Epidermal melanocyte (primary cell): ENCODE measurements at regions not wholly inside any gene's neighbourhood (a gene's known extent, or its start where the extent isn't known, plus 50 kb on each side); places are given as distances from the start of the nearest gene placed in this dataset.
"Not testable (repeated sequence)": the region's sequence is repeated elsewhere in the genome, so short reads cannot be mapped to it uniquely, and the experiment has no call there.

Source experiments
- DNase-seq: peaks from one replicate; pipeline ENCODE4 v3.0.0; 2011; ENCODE audit warnings: low spot score; ENCODE audit not compliant: insufficient read length

- no peak for DNase-seq
These were observed 55.3 kb upstream of the SLCO6A1 start for GRCh38 chr5:102554082-102554481.

- DNase-seq: no peak
These were observed 55.9 kb upstream of the SLCO6A1 start for GRCh38 chr5:102554728-102555127.

GRCh38 chr5:102561894-102562760, 63.3 kb upstream of the SLCO6A1 start:
- no peak for DNase-seq

GRCh38 chr5:102570747-102571146, 71.9 kb upstream of the SLCO6A1 start:
- DNase-seq: no peak

- no peak for DNase-seq
These were observed 79.6 kb upstream of the SLCO6A1 start for GRCh38 chr5:102578362-102578761.

GRCh38 chr5:102579379-102579778, 80.6 kb upstream of the SLCO6A1 start:
- no peak for DNase-seq

- no peak for DNase-seq
These were observed 82.2 kb upstream of the SLCO6A1 start for GRCh38 chr5:102581011-102581410.

GRCh38 chr5:102582696-102583095, 83.9 kb upstream of the SLCO6A1 start:
- no peak for DNase-seq

GRCh38 chr5:102583276-102584124, 84.7 kb upstream of the SLCO6A1 start:
- peak; percentile 17 for DNase-seq

GRCh38 chr5:102589661-102590060, 90.9 kb upstream of the SLCO6A1 start:
- DNase-seq: peak; percentile 20

- no peak for DNase-seq
These were observed 91.7 kb upstream of the SLCO6A1 start for GRCh38 chr5:102590467-102590866.

GRCh38 chr5:102591650-102592049, 92.8 kb upstream of the SLCO6A1 start:
- no peak for DNase-seq

GRCh38 chr5:102592586-102592985, 93.8 kb upstream of the SLCO6A1 start:
- not testable (repeated sequence) for DNase-seq

- no peak for DNase-seq
These were observed 95.4 kb upstream of the SLCO6A1 start for GRCh38 chr5:102594192-102594591.

GRCh38 chr5:102595332-102595731, 96.5 kb upstream of the SLCO6A1 start:
- no peak for DNase-seq

GRCh38 chr5:102596113-102596512, 97.3 kb upstream of the SLCO6A1 start:
- DNase-seq: no peak

- no peak for DNase-seq
These were observed 98.2 kb upstream of the SLCO6A1 start for GRCh38 chr5:102596951-102597350.

GRCh38 chr5:102599289-102599688, 100.5 kb upstream of the SLCO6A1 start:
- no peak for DNase-seq

GRCh38 chr5:102600964-102601363, 102.2 kb upstream of the SLCO6A1 start:
- no peak for DNase-seq

- no peak for DNase-seq
These were observed 104.9 kb upstream of the SLCO6A1 start for GRCh38 chr5:102603670-102604069.

GRCh38 chr5:102608414-102608813, 109.6 kb upstream of the SLCO6A1 start:
- DNase-seq: no peak

- no peak for DNase-seq
These were observed 112.5 kb upstream of the SLCO6A1 start for GRCh38 chr5:102611312-102611711.
